DOHH2 (cell line): ENCODE measurements at regions not wholly inside any gene's neighbourhood (a gene's known extent, or its start where the extent isn't known, plus 50 kb on each side); places are given as distances from the start of the nearest gene placed in this dataset.

Experiments
- H3F3A ChIP-seq: fragments of 200-600 bp; sonication (generic), shearing (Covaris generic); 2 replicates; pipeline ENCODE4 v1.6.0; 2016; ENCODE audit warnings: antibody characterized with exemption, mild to moderate bottlenecking; ENCODE audit not compliant: control insufficient read depth, insufficient read depth
- H3K27ac ChIP-seq: fragments of 200-600 bp; sonication (generic); 2 replicates; pipeline ENCODE4 v1.5.1; 2014; ENCODE audit warnings: low read depth, mild to moderate bottlenecking, low read length, moderate library complexity
- H3K27me3 ChIP-seq: fragments of 200-600 bp; sonication (generic); 2 replicates; pipeline ENCODE4 v1.6.1; 2014; ENCODE audit warnings: mild to moderate bottlenecking, low read length, mixed read lengths; ENCODE audit not compliant: control insufficient read depth
- H3K36me3 ChIP-seq: fragments of 200-600 bp; sonication (generic); 2 replicates; pipeline ENCODE4 v1.6.1; 2014; ENCODE audit warnings: mild to moderate bottlenecking, low read length, moderate library complexity, mixed read lengths; ENCODE audit not compliant: control insufficient read depth
- H3K4me1 ChIP-seq: fragments of 200-600 bp; sonication (generic); 2 replicates; pipeline ENCODE4 v1.6.1; 2014; ENCODE audit warnings: mild to moderate bottlenecking, low read length, mixed read lengths; ENCODE audit not compliant: control insufficient read depth
- H3K4me2 ChIP-seq: fragments of 200-600 bp; sonication (generic); 2 replicates; pipeline ENCODE4 v1.6.0; 2014; ENCODE audit warnings: mild to moderate bottlenecking, low read length, moderate library complexity
- H3K4me3 ChIP-seq: fragments of 200-600 bp; sonication (generic); 2 replicates; pipeline ENCODE4 v1.5.1; 2014; ENCODE audit warnings: mild to moderate bottlenecking, low read length, mixed read lengths
- H3K79me2 ChIP-seq: fragments of 200-600 bp; sonication (generic); 2 replicates; pipeline ENCODE4 v1.6.1; 2014; ENCODE audit warnings: mild to moderate bottlenecking, low read length, mixed read lengths; ENCODE audit not compliant: control insufficient read depth
- H3K9me2 ChIP-seq: fragments of 200-600 bp; sonication (generic); replicated peaks from 2 replicates; pipeline ENCODE4 v1.6.1; 2014; ENCODE audit warnings: mild to moderate bottlenecking, low read length, mixed read lengths; ENCODE audit not compliant: control insufficient read depth
- H3K9me3 ChIP-seq: fragments of 200-600 bp; sonication (generic); 2 replicates; pipeline ENCODE4 v1.6.1; 2014; ENCODE audit warnings: antibody characterized with exemption, low read length, mixed read lengths; ENCODE audit not compliant: control insufficient read depth, insufficient read depth
- H4K20me1 ChIP-seq: fragments of 200-600 bp; sonication (generic); 2 replicates; pipeline ENCODE4 v1.6.0; 2014; ENCODE audit warnings: low read depth, mild to moderate bottlenecking, antibody characterized with exemption, low read length, moderate library complexity; ENCODE audit not compliant: control insufficient read depth, insufficient read depth
- EZH2phosphoT487 ChIP-seq: fragments of 200-600 bp; sonication (generic); IDR thresholded peaks from 2 replicates; pipeline ENCODE4 v1.6.1; 2017; ENCODE audit warnings: borderline replicate concordance, mild to moderate bottlenecking, antibody characterized with exemption, low read length, moderate library complexity, mixed read lengths
- TF ChIP-seq, protein P1 (sequence below): fragments of 200-600 bp; sonication (generic); IDR thresholded peaks from one replicate; pipeline ENCODE4 v1.5.1; 2014; ENCODE audit warnings: antibody characterized with exemption, mild to moderate bottlenecking, low read depth, low read length; ENCODE audit not compliant: poor library complexity, severe bottlenecking

- H3K27ac ChIP-seq: no peak overlapping the region
- no peaks in the 10 kb centered on the region for H3K27me3 ChIP-seq
- peaks cover 14% of the 10 kb centered on the region for H3K36me3 ChIP-seq
- H3K4me1 ChIP-seq: peaks cover 15% of the 10 kb centered on the region
- H4K20me1 ChIP-seq: no peaks in the 10 kb centered on the region
- H3K9me2 ChIP-seq: no peaks in the 10 kb centered on the region
- H3K4me3 ChIP-seq: no peak overlapping the region
- H3F3A ChIP-seq: 0 out of 2 replicates have a peak, but pooled peaks cover 5% of the 10 kb centered on the region
- H3K4me2 ChIP-seq: no peak overlapping the region
- H3K79me2 ChIP-seq: peaks cover 11% of the 10 kb centered on the region; the same call in 1 of the 2 replicates
- H3K9me3 ChIP-seq: no peaks in the 10 kb centered on the region
- TF ChIP-seq EZH2phosphoT487: no peak
- TF ChIP-seq, protein P1, sequence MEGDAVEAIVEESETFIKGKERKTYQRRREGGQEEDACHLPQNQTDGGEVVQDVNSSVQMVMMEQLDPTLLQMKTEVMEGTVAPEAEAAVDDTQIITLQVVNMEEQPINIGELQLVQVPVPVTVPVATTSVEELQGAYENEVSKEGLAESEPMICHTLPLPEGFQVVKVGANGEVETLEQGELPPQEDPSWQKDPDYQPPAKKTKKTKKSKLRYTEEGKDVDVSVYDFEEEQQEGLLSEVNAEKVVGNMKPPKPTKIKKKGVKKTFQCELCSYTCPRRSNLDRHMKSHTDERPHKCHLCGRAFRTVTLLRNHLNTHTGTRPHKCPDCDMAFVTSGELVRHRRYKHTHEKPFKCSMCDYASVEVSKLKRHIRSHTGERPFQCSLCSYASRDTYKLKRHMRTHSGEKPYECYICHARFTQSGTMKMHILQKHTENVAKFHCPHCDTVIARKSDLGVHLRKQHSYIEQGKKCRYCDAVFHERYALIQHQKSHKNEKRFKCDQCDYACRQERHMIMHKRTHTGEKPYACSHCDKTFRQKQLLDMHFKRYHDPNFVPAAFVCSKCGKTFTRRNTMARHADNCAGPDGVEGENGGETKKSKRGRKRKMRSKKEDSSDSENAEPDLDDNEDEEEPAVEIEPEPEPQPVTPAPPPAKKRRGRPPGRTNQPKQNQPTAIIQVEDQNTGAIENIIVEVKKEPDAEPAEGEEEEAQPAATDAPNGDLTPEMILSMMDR: no peak
Observed at GRCh38 chr2:64738026-64738425, 84.3 kb upstream of the SERTAD2 start.

GRCh38 chr2:64742678-64743077 lies 89.0 kb upstream of the SERTAD2 start:
- H3K4me2 ChIP-seq: no peak overlapping the region
- H3K9me3 ChIP-seq: no peaks in the 10 kb centered on the region
- no peaks in the 10 kb centered on the region for H3K9me2 ChIP-seq
- no peaks in the 10 kb centered on the region for H4K20me1 ChIP-seq
- H3K4me3 ChIP-seq: no peak overlapping the region
- no peaks in the 10 kb centered on the region; the same call in 1 of the 2 replicates for H3K36me3 ChIP-seq
- peaks cover 28% of the 10 kb centered on the region for H3K4me1 ChIP-seq
- no peak overlapping the region for H3K27ac ChIP-seq
- peaks cover 18% of the 10 kb centered on the region for H3F3A ChIP-seq
- no peak for TF ChIP-seq EZH2phosphoT487
- TF ChIP-seq, protein P1: no peak
- H3K27me3 ChIP-seq: no peaks in the 10 kb centered on the region
- H3K79me2 ChIP-seq: peaks cover 40% of the 10 kb centered on the region

- H3K9me2 ChIP-seq: no peaks in the 10 kb centered on the region
- H3K27me3 ChIP-seq: no peaks in the 10 kb centered on the region
- H3K79me2 ChIP-seq: peaks cover 44% of the 10 kb centered on the region
- no peak overlapping the region for H3K4me2 ChIP-seq
- no peaks in the 10 kb centered on the region for H3K9me3 ChIP-seq
- no peak overlapping the region for H3K27ac ChIP-seq
- peaks cover 25% of the 10 kb centered on the region for H3F3A ChIP-seq
- H4K20me1 ChIP-seq: no peaks in the 10 kb centered on the region
- H3K4me1 ChIP-seq: peaks cover 40% of the 10 kb centered on the region
- H3K4me3 ChIP-seq: no peak overlapping the region
- H3K36me3 ChIP-seq: no peaks in the 10 kb centered on the region; the same call in 1 of the 2 replicates
- TF ChIP-seq, protein P1: no peak
- no peak for TF ChIP-seq EZH2phosphoT487
Observed at GRCh38 chr2:64743739-64744330, 90.1 kb upstream of the SERTAD2 start.
